Thyroid gland (tissue), 4 donors: ENCODE measurements at regions not wholly inside any gene's neighbourhood (a gene's known extent, or its start where the extent isn't known, plus 50 kb on each side); places are given as distances from the start of the nearest gene placed in this dataset.

Experiments
- DNase-seq, 2 donors: peaks; one replicate each; pipeline ENCODE4 v3.0.0-alpha.2; 2019
- H3K27ac ChIP-seq, 3 donors: fragments of 200-600 bp; sonication (generic); 1 replicate in 2 of 3; 2 replicates in 1 of 3; pipeline ENCODE4 v1.5.1; 2016 to 2019; ENCODE audit warnings: mild to moderate bottlenecking in 1 of 3, moderate library complexity in 1 of 3
- H3K27me3 ChIP-seq: fragments of 200-600 bp; sonication (generic); one replicate; pipeline ENCODE4 v1.5.1; 2019
- H3K36me3 ChIP-seq, 2 donors: fragments of 200-600 bp; sonication (generic); one replicate each; pipeline ENCODE4 v1.5.1; 2016 to 2019
- H3K4me1 ChIP-seq, 2 donors: fragments of 200-600 bp; sonication (generic); one replicate each; pipeline ENCODE4 v1.5.1; 2017 to 2019
- H3K4me3 ChIP-seq, 3 donors: fragments of 200-600 bp; sonication (generic); replicated peaks in 1 of 3; 1 replicate in 2 of 3; 2 replicates in 1 of 3; pipeline ENCODE4 v1.5.1; 2016; ENCODE audit warnings: mild to moderate bottlenecking in 1 of 3
- H3K9me3 ChIP-seq: fragments of 200-600 bp; sonication (generic); one replicate; pipeline ENCODE4 v1.5.1; 2017
- POLR2A ChIP-seq, 2 donors: fragments of 450-650 bp; IDR thresholded peaks; one replicate each; pipeline ENCODE4 v1.6.1; 2017; ENCODE audit warnings: antibody characterized with exemption in 2 of 2, mild to moderate bottlenecking in 2 of 2, moderate library complexity in 1 of 2
- WGBS, 2 donors: methylation state at CpG; one replicate each; pipeline ENCODE4 v1.1.5; 2017; 5-methylcytosine and 5-hydroxymethylcytosine counted together
- intact Hi-C: fragments of 100-400 bp; cut with DNase I; formaldehyde crosslinking; loops from one replicate; pipeline ENCODE4 v1.15.1; 2023
- TF ChIP-seq, protein P1 (sequence below), 6 experiments: fragments of 200-600 bp in 3 of 6; fragments of 450-650 bp in 3 of 6; sonication (generic) in 3 of 6; IDR thresholded peaks; one replicate each; pipeline ENCODE4 v1.5.1; 2016 to 2019; ENCODE audit warnings: antibody characterized with exemption in 6 of 6, mild to moderate bottlenecking in 2 of 6, inconsistent platforms in 1 of 6, moderate library complexity in 1 of 6

DNA sequence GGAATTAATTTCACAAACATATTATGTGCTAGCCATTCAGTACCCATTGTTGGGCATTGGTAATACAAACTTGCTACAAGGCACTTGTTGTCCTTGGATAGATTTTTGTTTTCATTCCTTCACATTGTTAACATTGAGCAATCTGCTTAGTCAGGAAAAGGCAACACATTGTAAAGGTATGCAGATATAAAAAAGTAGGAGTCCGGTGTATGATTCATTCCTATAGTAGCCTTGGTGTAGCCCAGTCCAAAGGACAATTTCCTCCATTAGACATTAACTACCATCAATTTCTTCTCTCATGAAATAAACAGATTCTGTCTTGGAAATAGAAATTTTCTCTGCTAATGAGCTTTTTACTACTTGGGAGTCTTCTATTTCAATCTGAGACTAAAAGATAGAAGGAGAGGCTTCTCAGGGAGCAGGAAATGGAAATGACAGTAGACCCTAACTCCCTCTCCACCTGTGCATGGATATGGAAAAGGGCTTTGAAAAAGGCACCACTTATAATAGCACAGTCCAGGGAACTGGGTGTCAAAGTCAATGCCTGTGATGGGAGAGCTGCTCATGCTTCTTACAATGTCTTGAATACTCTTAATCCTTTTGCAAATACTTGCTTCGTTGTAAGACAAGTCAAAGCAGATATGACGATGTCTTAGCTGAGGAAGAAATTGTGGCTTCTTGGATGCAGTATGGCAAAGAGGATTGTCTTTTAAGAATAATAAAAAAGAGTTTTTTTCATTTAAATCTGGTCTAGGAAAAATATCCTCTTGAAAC lies 369.4 kb upstream of the CITED2 start:
- no peaks in the 10 kb centered on the region for H3K27me3 ChIP-seq
- H3K4me3 ChIP-seq: no peak overlapping the region
- intact Hi-C loops: no loop called here
- no peaks in the 10 kb centered on the region for H3K9me3 ChIP-seq
- H3K27ac ChIP-seq: peak overlapping the region; percentile 79 to 94 (median 85)
- peak in 1 of 2 donors; percentile 17 for TF ChIP-seq POLR2A (IDR thresholded peaks at IDR 0.05)
- TF ChIP-seq, protein P1, sequence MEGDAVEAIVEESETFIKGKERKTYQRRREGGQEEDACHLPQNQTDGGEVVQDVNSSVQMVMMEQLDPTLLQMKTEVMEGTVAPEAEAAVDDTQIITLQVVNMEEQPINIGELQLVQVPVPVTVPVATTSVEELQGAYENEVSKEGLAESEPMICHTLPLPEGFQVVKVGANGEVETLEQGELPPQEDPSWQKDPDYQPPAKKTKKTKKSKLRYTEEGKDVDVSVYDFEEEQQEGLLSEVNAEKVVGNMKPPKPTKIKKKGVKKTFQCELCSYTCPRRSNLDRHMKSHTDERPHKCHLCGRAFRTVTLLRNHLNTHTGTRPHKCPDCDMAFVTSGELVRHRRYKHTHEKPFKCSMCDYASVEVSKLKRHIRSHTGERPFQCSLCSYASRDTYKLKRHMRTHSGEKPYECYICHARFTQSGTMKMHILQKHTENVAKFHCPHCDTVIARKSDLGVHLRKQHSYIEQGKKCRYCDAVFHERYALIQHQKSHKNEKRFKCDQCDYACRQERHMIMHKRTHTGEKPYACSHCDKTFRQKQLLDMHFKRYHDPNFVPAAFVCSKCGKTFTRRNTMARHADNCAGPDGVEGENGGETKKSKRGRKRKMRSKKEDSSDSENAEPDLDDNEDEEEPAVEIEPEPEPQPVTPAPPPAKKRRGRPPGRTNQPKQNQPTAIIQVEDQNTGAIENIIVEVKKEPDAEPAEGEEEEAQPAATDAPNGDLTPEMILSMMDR (IDR thresholded peaks at IDR 0.05): no peak
- 51 to 55% methylated on average over 3 of the region's 3 CpGs for WGBS, 2 donors
- no peaks in the 10 kb centered on the region for H3K36me3 ChIP-seq
- no peak for DNase-seq
- peaks cover 30 to 33% of the 10 kb centered on the region in 2 donors for H3K4me1 ChIP-seq

DNA sequence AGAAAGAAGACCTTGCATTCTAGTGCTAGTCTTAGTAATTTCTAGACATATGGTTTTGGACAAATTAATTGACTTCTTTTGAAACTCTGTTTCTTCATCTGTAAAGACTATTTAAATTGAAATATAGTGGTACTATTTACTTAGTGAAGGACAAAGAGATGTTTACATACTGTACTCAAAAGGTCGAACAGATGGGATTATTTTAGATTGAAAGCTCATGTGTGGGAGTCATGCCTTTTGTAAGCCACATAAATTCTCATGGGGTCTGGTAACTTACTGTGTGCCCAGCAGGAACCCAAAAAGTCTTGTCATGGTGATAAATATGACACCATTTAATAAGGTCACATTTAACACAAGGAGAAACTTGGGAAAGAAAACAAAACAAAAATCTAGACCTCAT lies 368.2 kb upstream of the CITED2 start:
- intact Hi-C loops: no loop called here
- H3K27me3 ChIP-seq: no peaks in the 10 kb centered on the region
- no peaks in the 10 kb centered on the region for H3K36me3 ChIP-seq
- H3K4me3 ChIP-seq: no peak overlapping the region
- TF ChIP-seq POLR2A (IDR thresholded peaks at IDR 0.05): no peak
- TF ChIP-seq, protein P1 (IDR thresholded peaks at IDR 0.05): no peak
- peak overlapping the region; percentile 79 to 94 (median 85) for H3K27ac ChIP-seq
- no peaks in the 10 kb centered on the region for H3K9me3 ChIP-seq
- no peak for DNase-seq
- peaks cover 22 to 27% of the 10 kb centered on the region in 2 donors for H3K4me1 ChIP-seq
- 55 to 61% methylated on average over 1 of the region's 1 CpG for WGBS, 2 donors

DNA sequence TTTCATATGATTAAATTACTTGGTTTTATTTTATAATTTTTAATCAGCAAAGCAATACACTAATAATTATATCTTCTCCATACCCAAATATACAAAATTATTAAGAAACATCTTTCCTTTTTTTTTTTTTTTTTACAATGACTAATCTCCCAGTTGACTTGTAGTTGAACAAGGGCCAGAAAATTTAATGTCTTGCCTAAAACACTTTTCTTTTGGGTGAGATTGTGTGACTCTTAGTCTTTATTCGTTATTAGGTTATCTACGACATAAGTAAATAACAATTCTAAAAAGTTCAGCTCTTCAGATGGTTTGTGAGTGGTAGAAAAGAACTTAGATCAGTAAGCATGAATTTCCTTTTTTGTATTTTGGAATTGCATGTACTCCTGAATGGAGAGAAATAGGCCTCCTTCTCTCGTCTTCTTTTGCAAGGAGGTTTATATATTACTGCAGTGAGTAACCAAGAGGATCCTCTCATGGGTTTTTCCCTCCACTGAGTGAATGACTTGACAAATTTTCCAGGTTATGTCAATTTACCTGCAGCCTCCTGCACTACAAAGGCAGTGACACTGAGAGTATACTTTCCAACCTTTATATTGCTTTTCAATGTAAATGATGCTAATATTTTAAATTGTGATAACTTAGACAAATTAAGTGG lies 364.5 kb upstream of the CITED2 start:
- no peak for DNase-seq
- no peaks in the 10 kb centered on the region for H3K27me3 ChIP-seq
- H3K4me1 ChIP-seq: peaks cover 9 to 13% of the 10 kb centered on the region in 2 donors
- 78 to 86% methylated on average over 3 of the region's 3 CpGs for WGBS, 2 donors
- H3K4me3 ChIP-seq: no peak overlapping the region
- H3K27ac ChIP-seq: no peak overlapping the region
- H3K36me3 ChIP-seq: no peaks in the 10 kb centered on the region
- TF ChIP-seq, protein P1 (IDR thresholded peaks at IDR 0.05): no peak
- no peak for TF ChIP-seq POLR2A (IDR thresholded peaks at IDR 0.05)
- no peaks in the 10 kb centered on the region for H3K9me3 ChIP-seq
- intact Hi-C loops: no loop called here

DNA sequence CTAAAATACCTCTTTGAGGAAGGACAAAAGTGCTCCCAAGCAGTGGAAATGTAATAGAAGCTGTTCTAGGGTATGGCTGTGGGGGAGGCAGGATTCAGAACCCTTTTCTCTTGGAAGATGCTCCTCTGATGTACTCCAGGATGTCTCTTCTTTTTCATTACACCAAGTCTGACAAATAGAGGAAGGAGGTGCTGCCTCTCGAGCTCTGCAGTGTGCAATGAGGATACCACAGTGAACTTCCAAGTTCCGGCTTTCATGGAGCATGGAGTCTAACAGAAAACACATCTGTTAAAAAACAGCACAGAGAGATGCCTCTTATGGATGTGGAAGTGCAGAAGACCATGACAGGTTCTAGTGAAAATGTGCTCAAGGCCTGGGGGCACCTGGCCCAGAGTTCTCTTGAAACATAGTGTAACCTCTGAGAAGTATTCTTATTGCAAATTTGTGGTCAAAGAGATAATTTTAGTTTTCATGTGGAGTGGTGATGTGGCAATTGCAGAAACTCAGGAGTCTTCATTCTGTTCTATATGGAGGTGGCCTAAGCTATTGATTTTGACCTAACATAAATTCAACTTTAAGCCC lies 362.0 kb upstream of the CITED2 start:
- Histone ChIP-seq H3K27me3 (no peaks in the 10 kb centered on the region), H3K27ac (no peak overlapping the region), H3K4me1 (peaks cover 7 to 8% of the 10 kb centered on the region in 2 donors), H3K36me3 (no peaks in the 10 kb centered on the region), H3K9me3 (no peaks in the 10 kb centered on the region), H3K4me3 (no peak overlapping the region)
- WGBS, 2 donors: 91 to 96% methylated on average over 2 of the region's 2 CpGs
- no peak for DNase-seq
- intact Hi-C loops: no loop called here
- TF ChIP-seq, protein P1 (IDR thresholded peaks at IDR 0.05): no peak
- TF ChIP-seq POLR2A (IDR thresholded peaks at IDR 0.05): no peak

GRCh38 chr6:139732451-139732850 lies 358.0 kb upstream of the CITED2 start:
- TF ChIP-seq, protein P1 (IDR thresholded peaks at IDR 0.05): no peak
- TF ChIP-seq POLR2A (IDR thresholded peaks at IDR 0.05): peak in 1 of 2 donors; percentile 29
- peak overlapping the region in 2 of 3 donors; percentile 24 to 71 for H3K27ac ChIP-seq
- DNase-seq: peak; percentile 51 to 62
- H3K36me3 ChIP-seq: no peaks in the 10 kb centered on the region
- H3K9me3 ChIP-seq: no peaks in the 10 kb centered on the region
- intact Hi-C loops: no loop called here
- WGBS, 2 donors: 37 to 42% methylated on average over 3 of the region's 3 CpGs
- no peak overlapping the region for H3K4me3 ChIP-seq
- no peaks in the 10 kb centered on the region for H3K27me3 ChIP-seq
- H3K4me1 ChIP-seq: peaks cover 7 to 12% of the 10 kb centered on the region in 2 donors
